Esophagus squamous epithelium (tissue), 5 donors: ENCODE measurements at regions not wholly inside any gene's neighbourhood (a gene's known extent, or its start where the extent isn't known, plus 50 kb on each side); places are given as distances from the start of the nearest gene placed in this dataset.
"Not testable (repeated sequence)": the region's sequence is repeated elsewhere in the genome, so short reads cannot be mapped to it uniquely, and the experiment has no call there.

Experiments used
- DNase-seq: peaks from one replicate; lab custom pipeline; 2025; lab: John Stamatoyannopoulos, UW
- H3K27ac ChIP-seq, 4 donors: fragments of 200-600 bp; sonication (generic); one replicate each; pipeline ENCODE4 v1.5.1; 2016 to 2019; ENCODE audit warnings: mild to moderate bottlenecking in 1 of 4
- H3K27me3 ChIP-seq, 4 donors: fragments of 200-600 bp; sonication (generic); 1 replicate in 3 of 4; 2 replicates in 1 of 4; pipeline versions ENCODE4 v1.5.1 to v1.6.0; 2017 to 2021; ENCODE audit warnings: antibody characterized with exemption in 1 of 4
- H3K36me3 ChIP-seq, 3 donors: fragments of 200-600 bp; sonication (generic); one replicate each; pipeline ENCODE4 v1.5.1; 2016 to 2019
- H3K4me1 ChIP-seq, 3 donors: fragments of 200-600 bp; sonication (generic); one replicate each; pipeline ENCODE4 v1.5.1; 2017 to 2019
- H3K4me3 ChIP-seq, 4 donors: fragments of 200-600 bp; sonication (generic); 1 replicate in 3 of 4; 2 replicates in 1 of 4; pipeline ENCODE4 v1.5.1; 2016 to 2019; ENCODE audit warnings: mild to moderate bottlenecking in 2 of 4, moderate library complexity in 1 of 4
- H3K9me3 ChIP-seq, 3 donors: fragments of 200-600 bp; sonication (generic); one replicate each; pipeline ENCODE4 v1.5.1; 2016 to 2019
- POLR2A ChIP-seq, 4 donors: fragments of 450-650 bp; IDR thresholded peaks; one replicate each; pipeline ENCODE4 v1.6.1; 2017; ENCODE audit warnings: antibody characterized with exemption in 4 of 4, mild to moderate bottlenecking in 4 of 4, moderate library complexity in 3 of 4
- WGBS, 2 donors: methylation state at CpG; one replicate each; pipeline ENCODE4 v1.1.5; 2018; 5-methylcytosine and 5-hydroxymethylcytosine counted together
- intact Hi-C: fragments of 100-400 bp; cut with DNase I; formaldehyde crosslinking; loops from one replicate; pipeline ENCODE4 v1.15.0; 2022
- TF ChIP-seq, protein P1 (sequence below), 6 experiments: fragments of 450-650 bp in 4 of 6; fragments of 200-600 bp in 2 of 6; sonication (generic) in 2 of 6; IDR thresholded peaks; one replicate each; pipeline ENCODE4 v1.5.1; 2016 to 2019; ENCODE audit warnings: antibody characterized with exemption in 6 of 6, mild to moderate bottlenecking in 4 of 6, moderate library complexity in 4 of 6
- donor health status: DM: yes; HTN: yes; CAD: no.

DNA sequence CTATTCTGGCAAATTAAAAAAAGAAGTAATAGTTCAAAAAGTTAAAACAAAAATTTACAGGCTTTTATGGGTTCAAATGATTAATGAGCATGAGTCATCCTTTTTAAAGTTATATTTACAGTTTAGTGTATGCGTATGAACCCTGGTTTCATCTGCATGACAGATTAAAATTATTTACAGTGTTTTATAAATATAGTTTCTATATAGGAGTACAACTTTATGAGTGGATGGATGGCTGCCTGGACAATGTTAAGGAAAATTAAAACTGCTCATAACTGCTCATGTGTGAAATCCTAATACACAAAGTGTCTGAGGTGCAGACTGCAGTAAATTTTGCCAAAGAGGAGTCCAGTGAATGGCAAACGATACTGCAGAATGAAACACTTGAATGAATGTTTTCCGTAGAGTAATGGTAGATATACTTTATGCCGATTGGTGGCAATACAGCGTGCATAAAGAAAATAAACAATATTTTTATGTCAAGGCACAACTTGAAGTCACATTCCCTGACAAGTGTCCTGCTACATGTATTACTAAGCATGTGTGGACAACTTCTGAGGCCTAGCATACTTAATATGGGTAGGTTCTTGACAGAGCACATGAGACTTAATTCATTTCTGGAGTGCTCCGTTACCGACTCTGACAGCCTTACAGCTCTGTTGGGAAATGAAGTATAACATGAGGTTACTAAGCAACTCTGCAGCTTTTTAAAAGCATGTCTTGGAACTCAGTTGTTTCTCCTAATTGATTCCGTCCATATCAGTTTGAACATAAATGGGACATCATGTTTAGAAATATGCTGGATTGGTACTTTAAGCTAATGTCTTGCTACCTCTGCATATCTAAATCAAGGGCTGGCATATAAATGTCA lies 985.6 kb upstream of the PCDH7 start:
- Histone ChIP-seq H3K4me3 (no peak overlapping the region), H3K36me3 (no peaks in the 10 kb centered on the region), H3K4me1 (no peaks in the 10 kb centered on the region), H3K27ac (no peak overlapping the region), H3K9me3 (no peaks in the 10 kb centered on the region), H3K27me3 (no peaks in the 10 kb centered on the region)
- 54 to 62% methylated on average over 8 of the region's 8 CpGs for WGBS, 2 donors
- DNase-seq: no peak
- no peak for TF ChIP-seq POLR2A (IDR thresholded peaks at IDR 0.05)
- intact Hi-C loops: no loop called here

DNA sequence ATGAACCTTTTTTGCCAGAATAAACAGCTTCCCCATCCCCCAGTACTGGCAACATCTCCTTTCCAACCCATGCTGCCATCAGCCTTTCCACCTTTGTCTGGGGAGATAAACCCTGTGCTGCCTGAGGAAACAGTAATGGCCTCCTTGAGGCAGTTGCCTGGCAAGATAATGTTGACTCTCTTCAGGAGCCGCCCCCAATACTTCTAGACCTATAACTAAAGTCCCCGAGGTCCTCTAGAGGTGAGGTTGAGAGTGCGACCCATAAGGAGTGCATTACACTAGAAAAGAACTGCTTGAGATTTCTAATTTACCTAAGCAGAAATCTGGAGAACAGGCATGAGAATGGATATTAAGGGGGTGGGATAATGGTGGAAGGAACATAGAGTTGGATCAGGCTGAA lies 963.2 kb upstream of the PCDH7 start:
- H3K27ac ChIP-seq: no peak overlapping the region
- H3K27me3 ChIP-seq: no peaks in the 10 kb centered on the region
- intact Hi-C loops: no loop called here
- H3K4me3 ChIP-seq: no peak overlapping the region
- TF ChIP-seq, protein P1, sequence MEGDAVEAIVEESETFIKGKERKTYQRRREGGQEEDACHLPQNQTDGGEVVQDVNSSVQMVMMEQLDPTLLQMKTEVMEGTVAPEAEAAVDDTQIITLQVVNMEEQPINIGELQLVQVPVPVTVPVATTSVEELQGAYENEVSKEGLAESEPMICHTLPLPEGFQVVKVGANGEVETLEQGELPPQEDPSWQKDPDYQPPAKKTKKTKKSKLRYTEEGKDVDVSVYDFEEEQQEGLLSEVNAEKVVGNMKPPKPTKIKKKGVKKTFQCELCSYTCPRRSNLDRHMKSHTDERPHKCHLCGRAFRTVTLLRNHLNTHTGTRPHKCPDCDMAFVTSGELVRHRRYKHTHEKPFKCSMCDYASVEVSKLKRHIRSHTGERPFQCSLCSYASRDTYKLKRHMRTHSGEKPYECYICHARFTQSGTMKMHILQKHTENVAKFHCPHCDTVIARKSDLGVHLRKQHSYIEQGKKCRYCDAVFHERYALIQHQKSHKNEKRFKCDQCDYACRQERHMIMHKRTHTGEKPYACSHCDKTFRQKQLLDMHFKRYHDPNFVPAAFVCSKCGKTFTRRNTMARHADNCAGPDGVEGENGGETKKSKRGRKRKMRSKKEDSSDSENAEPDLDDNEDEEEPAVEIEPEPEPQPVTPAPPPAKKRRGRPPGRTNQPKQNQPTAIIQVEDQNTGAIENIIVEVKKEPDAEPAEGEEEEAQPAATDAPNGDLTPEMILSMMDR (IDR thresholded peaks at IDR 0.05): no peak
- no peak for TF ChIP-seq POLR2A (IDR thresholded peaks at IDR 0.05)
- H3K4me1 ChIP-seq: no peaks in the 10 kb centered on the region
- no peaks in the 10 kb centered on the region for H3K36me3 ChIP-seq
- DNase-seq: no peak
- WGBS, 2 donors: 71 to 72% methylated on average over 2 to 3 of the region's 3 CpGs
- H3K9me3 ChIP-seq: no peaks in the 10 kb centered on the region

DNA sequence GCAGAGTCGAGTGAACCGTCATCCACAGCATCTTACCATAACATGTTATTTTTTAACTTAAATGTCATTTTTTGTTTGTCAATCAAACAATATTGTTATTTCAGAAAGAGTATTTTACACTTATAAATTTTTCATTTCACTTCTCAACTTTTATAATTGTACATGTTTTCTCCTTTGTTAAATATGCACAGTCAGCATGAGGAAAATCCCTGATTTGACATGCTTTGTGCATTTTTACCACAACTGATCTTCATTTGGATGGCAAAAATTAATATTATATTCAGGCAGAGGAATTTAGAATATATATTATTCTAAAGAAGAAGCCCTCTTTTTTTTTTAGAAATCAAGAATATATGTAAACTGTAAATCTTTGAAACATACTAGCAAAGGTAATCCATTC lies 958.0 kb upstream of the PCDH7 start:
- Histone ChIP-seq H3K4me3 (no peak overlapping the region), H3K36me3 (no peaks in the 10 kb centered on the region), H3K27me3 (no peaks in the 10 kb centered on the region), H3K27ac (no peak overlapping the region), H3K9me3 (no peaks in the 10 kb centered on the region), H3K4me1 (no peaks in the 10 kb centered on the region)
- DNase-seq: no peak
- intact Hi-C loops: no loop called here
- WGBS, 2 donors: 74% methylated on average over 2 of the region's 2 CpGs
- TF ChIP-seq, protein P1 (IDR thresholded peaks at IDR 0.05): no peak
- no peak for TF ChIP-seq POLR2A (IDR thresholded peaks at IDR 0.05)

DNA sequence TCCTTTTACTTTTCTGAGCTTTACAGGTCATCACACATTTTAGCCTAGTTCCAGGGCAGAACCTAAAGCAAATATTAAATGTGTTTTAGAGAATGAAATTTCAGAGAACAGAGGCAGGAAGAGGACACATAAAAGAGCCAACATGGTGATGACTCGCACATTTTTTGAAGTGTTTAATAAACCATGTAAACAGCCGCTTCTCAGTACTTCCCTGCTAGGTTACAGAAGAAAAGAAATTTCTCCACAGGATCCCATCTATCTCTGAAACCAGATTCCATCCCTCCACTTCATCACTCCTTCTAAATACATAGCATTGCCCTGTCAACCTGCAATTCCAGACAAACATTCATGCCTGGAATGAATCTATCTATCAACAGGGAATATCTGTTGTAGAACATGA lies 949.5 kb upstream of the PCDH7 start:
- no peaks in the 10 kb centered on the region for H3K4me1 ChIP-seq
- WGBS, 2 donors: 61 to 70% methylated on average over 2 of the region's 2 CpGs
- no peaks in the 10 kb centered on the region for H3K27me3 ChIP-seq
- intact Hi-C loops: no loop called here
- H3K27ac ChIP-seq: no peak overlapping the region
- H3K4me3 ChIP-seq: no peak overlapping the region
- H3K9me3 ChIP-seq: peaks cover 0 to 6% (median 0%) of the 10 kb centered on the region in 3 donors
- H3K36me3 ChIP-seq: no peaks in the 10 kb centered on the region
- no peak for DNase-seq
- TF ChIP-seq, protein P1 (IDR thresholded peaks at IDR 0.05): no peak
- no peak for TF ChIP-seq POLR2A (IDR thresholded peaks at IDR 0.05)

DNA sequence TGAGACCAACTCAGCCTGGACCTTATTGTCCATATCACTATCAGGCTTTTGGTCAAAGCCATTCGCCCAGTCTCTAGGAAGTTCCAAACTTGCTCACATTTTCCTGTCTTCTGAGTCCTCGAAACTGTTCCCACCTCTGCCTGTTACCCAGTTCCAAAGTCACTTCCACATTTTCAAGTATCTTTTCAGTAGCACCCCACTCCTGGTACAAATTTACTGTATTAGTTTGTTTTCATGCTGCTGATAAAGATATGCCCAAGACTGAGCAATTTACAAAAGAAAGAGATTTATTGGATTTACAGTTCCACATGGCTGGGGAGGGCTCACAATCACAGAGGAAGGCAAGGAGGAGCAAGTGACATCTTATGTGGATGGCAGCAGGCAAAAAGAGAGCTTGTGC lies 932.0 kb upstream of the PCDH7 start:
- H3K9me3 ChIP-seq, intact Hi-C loops: not testable (repeated sequence)
- 59 to 60% methylated on average over 2 of the region's 2 CpGs for WGBS, 2 donors

DNA sequence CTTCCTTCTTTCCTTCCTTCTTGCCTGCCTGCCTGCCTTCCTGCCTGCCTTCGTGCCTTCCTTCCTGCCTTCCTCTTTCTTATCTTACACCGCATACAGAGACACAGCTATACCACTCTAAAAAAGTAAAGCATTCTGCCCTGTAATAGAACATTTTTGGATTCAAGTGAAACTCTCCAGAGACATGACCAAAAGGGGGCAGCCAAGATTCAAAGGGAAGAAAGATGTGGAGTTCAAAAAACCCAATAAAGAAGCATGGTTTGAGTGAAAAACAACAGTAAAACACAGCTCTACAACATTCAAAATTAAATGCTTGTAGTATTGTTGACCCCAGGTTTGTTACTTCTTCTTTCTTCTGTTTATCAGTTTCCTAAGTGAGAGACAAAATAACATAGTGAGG lies 914.9 kb upstream of the PCDH7 start:
- Histone ChIP-seq H3K4me1 (no peaks in the 10 kb centered on the region), H3K27ac (no peak overlapping the region), H3K4me3 (no peak overlapping the region), H3K27me3 (no peaks in the 10 kb centered on the region), H3K9me3 (no peaks in the 10 kb centered on the region), H3K36me3 (no peaks in the 10 kb centered on the region)
- 41 to 42% methylated on average over 2 of the region's 2 CpGs for WGBS, 2 donors
- intact Hi-C loops: no loop called here
- no peak for DNase-seq
- TF ChIP-seq POLR2A (IDR thresholded peaks at IDR 0.05): no peak
- TF ChIP-seq, protein P1 (IDR thresholded peaks at IDR 0.05): no peak

More for the DNA sequence above, 932.0 kb upstream of the PCDH7 start:
- H3K27ac ChIP-seq, H3K27me3 ChIP-seq, H3K4me3 ChIP-seq, DNase-seq, H3K36me3 ChIP-seq, H3K4me1 ChIP-seq: not testable (repeated sequence)
